GM12873 (cell line): ENCODE measurements at regions not wholly inside any gene's neighbourhood (a gene's known extent, or its start where the extent isn't known, plus 50 kb on each side); places are given as distances from the start of the nearest gene placed in this dataset.

Experiments
- CTCF ChIP-seq: IDR thresholded peaks from 2 replicates; pipeline ENCODE4 v1.5.1; 2012; ENCODE audit warnings: low read depth, mild to moderate bottlenecking, moderate library complexity, low read length, control low read depth; ENCODE audit not compliant: insufficient read depth; ENCODE audit errors: missing control alignments

GRCh38 chr12:97358361-97358760, 104.2 kb upstream of the RMST start:
- TF ChIP-seq CTCF: no peak

- no peak for TF ChIP-seq CTCF
Measured at GRCh38 chr12:97359021-97359690, 103.4 kb upstream of the RMST start.

GRCh38 chr12:97363693-97364092, 98.9 kb upstream of the RMST start:
- TF ChIP-seq CTCF: no peak

GRCh38 chr12:97368462-97369163, 94.0 kb upstream of the RMST start:
- TF ChIP-seq CTCF: no peak

GRCh38 chr12:97375310-97375709, 87.3 kb upstream of the RMST start:
- TF ChIP-seq CTCF: no peak

GRCh38 chr12:97380440-97380839, 82.2 kb upstream of the RMST start:
- no peak for TF ChIP-seq CTCF

GRCh38 chr12:97385121-97385520, 77.5 kb upstream of the RMST start:
- no peak for TF ChIP-seq CTCF
